Heart left ventricle (tissue), 16 donors: ENCODE measurements at regions not wholly inside any gene's neighbourhood (a gene's known extent, or its start where the extent isn't known, plus 50 kb on each side); places are given as distances from the start of the nearest gene placed in this dataset.

Experiments used
- ATAC-seq, 4 donors: fragments of 200-7000 bp; cut with Tn5 transposase; one replicate each; pipeline ENCODE4 v1.9.1; 2020 to 2022; ENCODE audit warnings: moderate library complexity in 4 of 4, mild to moderate bottlenecking in 3 of 4, moderate number of reproducible peaks in 1 of 4
- DNase-seq, 5 donors: peaks; one replicate each; pipeline ENCODE4 v3.0.0-alpha.2; 2020
- H3K27ac ChIP-seq, 12 donors: fragments of 200-600 bp; sonication (generic) in 4 of 12; one replicate each; pipeline versions ENCODE4 v1.5.0 to v1.8.0; 2016 to 2022; ENCODE audit warnings: mild to moderate bottlenecking in 2 of 12
- H3K27me3 ChIP-seq, 9 donors: fragments of 200-600 bp; sonication (generic) in 2 of 9; one replicate each; pipeline versions ENCODE4 v1.5.1 to v1.8.0; 2016 to 2022; ENCODE audit warnings: mild to moderate bottlenecking in 3 of 9
- H3K36me3 ChIP-seq, 9 donors: fragments of 200-600 bp; sonication (generic) in 2 of 9; one replicate each; pipeline versions ENCODE4 v1.5.0 to v1.8.0; 2018 to 2022; ENCODE audit warnings: mild to moderate bottlenecking in 2 of 9
- H3K4me1 ChIP-seq, 12 donors: fragments of 200-600 bp; sonication (generic) in 4 of 12; one replicate each; pipeline versions ENCODE4 v1.5.0 to v1.8.0; 2016 to 2022; ENCODE audit warnings: mild to moderate bottlenecking in 3 of 12
- H3K4me3 ChIP-seq, 12 donors: fragments of 200-600 bp; sonication (generic) in 4 of 12; one replicate each; pipeline versions ENCODE4 v1.5.0 to v1.8.0; 2017 to 2022; ENCODE audit warnings: mild to moderate bottlenecking in 9 of 12, moderate library complexity in 4 of 12
- H3K9me3 ChIP-seq, 12 donors: fragments of 200-600 bp; sonication (generic) in 4 of 12; one replicate each; pipeline versions ENCODE4 v1.5.0 to v1.8.0; 2016 to 2022; ENCODE audit warnings: mild to moderate bottlenecking in 1 of 12
- POLR2A ChIP-seq, 2 donors: fragments of 450-650 bp; IDR thresholded peaks; one replicate each; pipeline ENCODE4 v1.6.1; 2017; ENCODE audit warnings: antibody characterized with exemption in 2 of 2, mild to moderate bottlenecking in 2 of 2, moderate library complexity in 2 of 2
- WGBS, 4 donors: extraction: QIAGEN DNeasy Blood & Tissue Kit in 2 of 4; methylation state at CpG; one replicate each; pipeline versions ENCODE4 v1.1.5 to v1.1.7; 2013 to 2018; 5-methylcytosine and 5-hydroxymethylcytosine counted together
- intact Hi-C, 10 donors: fragments of 100-400 bp; cut with DNase I; formaldehyde crosslinking; loops; one replicate each; pipeline versions ENCODE4 v1.11.1 to v1.14.2; 2022
- TF ChIP-seq, protein P1 (sequence below), 12 donors: fragments of 200-600 bp; sonication (generic) in 4 of 12; IDR thresholded peaks; one replicate each; pipeline versions ENCODE4 v1.5.0 to v1.8.0; 2018 to 2022; ENCODE audit warnings: antibody characterized with exemption in 12 of 12, mild to moderate bottlenecking in 5 of 12
- donor health status: ischemic (EF 13 %, LVEDD 7.1; RV severe dilation, severe dysfunction).
- donor health status: healthy with polysubstance abuse.
- donor health status: DM: no; HTN: yes; CAD: no.
- donor health status: DM: no; HTN: no; CAD: no.
- donor health status: ischemic (EF 25% LVEDD 6.9; RV normal size, moderate dysfunction).
- donor health status: ischemic (EF 25% LVEDD 5.7; RV mildly dilated, moderate dysfunction).
- donor health status: healthy.
- donor health status: DM: yes; HTN: yes; CAD: no.
- donor health status: ischemic (EF 35%, LVEDD 5.7; RV mildly dilated, moderate dysfunction).
- donor health status: nonischemic (EF 11% LVEDD 7.7; RV severe dilation, severe dysfunction).
- donor health status: DM: yes; HTN: yes; CAD: no.
- donor health status: PGD.
- donor health status: ischemic (EF 29% LVEDD 5.4; RV normal size, mild dysfunction).
- donor health status: nonischemic (EF 23%, LVEDD 6.1; RV moderate dilation, normal function).

DNA sequence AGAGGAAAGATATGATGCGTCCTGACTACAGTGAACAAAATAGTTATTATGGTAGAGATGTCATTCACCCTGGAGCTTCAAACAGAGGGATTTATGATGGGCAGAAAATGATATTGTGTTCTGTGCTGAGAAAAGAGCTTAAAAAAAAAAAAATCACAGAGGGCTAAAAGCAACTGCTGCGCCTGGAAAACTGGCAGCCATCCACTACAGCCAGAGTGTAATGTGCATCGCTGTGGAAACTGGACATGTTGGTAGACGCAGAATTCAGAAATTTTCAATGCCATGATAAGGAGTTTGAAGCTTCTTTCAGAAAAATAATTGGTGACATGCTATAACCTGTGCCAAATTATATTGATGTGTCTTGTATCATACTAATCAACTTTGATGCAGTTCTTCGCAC lies 122.9 kb upstream of the SOX11 start:
- no peak for DNase-seq
- TF ChIP-seq POLR2A (IDR thresholded peaks at IDR 0.05), result no peak
- TF ChIP-seq, protein P1, sequence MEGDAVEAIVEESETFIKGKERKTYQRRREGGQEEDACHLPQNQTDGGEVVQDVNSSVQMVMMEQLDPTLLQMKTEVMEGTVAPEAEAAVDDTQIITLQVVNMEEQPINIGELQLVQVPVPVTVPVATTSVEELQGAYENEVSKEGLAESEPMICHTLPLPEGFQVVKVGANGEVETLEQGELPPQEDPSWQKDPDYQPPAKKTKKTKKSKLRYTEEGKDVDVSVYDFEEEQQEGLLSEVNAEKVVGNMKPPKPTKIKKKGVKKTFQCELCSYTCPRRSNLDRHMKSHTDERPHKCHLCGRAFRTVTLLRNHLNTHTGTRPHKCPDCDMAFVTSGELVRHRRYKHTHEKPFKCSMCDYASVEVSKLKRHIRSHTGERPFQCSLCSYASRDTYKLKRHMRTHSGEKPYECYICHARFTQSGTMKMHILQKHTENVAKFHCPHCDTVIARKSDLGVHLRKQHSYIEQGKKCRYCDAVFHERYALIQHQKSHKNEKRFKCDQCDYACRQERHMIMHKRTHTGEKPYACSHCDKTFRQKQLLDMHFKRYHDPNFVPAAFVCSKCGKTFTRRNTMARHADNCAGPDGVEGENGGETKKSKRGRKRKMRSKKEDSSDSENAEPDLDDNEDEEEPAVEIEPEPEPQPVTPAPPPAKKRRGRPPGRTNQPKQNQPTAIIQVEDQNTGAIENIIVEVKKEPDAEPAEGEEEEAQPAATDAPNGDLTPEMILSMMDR (IDR thresholded peaks at IDR 0.05), result no peak

DNA sequence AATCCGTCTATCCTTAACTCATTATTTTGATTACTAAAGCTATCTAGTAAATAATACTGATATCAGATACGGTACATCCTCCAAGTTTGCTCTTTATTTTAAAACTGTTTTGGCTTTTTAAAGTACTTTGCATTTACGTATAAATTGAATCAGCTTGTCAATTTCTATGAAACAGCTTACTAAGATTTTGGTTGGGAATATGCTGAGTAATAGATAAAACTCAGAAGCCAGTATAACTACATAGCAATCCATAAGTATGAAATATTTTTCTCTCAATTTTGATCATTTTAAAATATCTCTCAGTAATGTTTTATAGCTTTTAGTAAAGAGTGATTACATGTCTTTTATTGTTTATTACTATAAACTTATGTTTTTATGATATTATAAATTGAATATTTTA lies 116.2 kb upstream of the SOX11 start:
- peaks cover 0 to 22% (median 0%) of the 10 kb centered on the region in 12 donors for H3K9me3 ChIP-seq
- 75 to 95% (median 92%) methylated on average over 3 of the region's 3 CpGs for WGBS, 4 donors
- no peak for DNase-seq
- intact Hi-C loops, result no loop called here
- no peak overlapping the region for H3K27ac ChIP-seq
- TF ChIP-seq, protein P1 (IDR thresholded peaks at IDR 0.05), result no peak
- TF ChIP-seq POLR2A (IDR thresholded peaks at IDR 0.05), result no peak
- H3K36me3 ChIP-seq, result no peaks in the 10 kb centered on the region
- no peaks in the 10 kb centered on the region for H3K4me1 ChIP-seq
- H3K4me3 ChIP-seq, result no peak overlapping the region
- no peak for ATAC-seq
- no peaks in the 10 kb centered on the region for H3K27me3 ChIP-seq

More for the DNA sequence above, 122.9 kb upstream of the SOX11 start:
- Histone ChIP-seq H3K27me3 (no peaks in the 10 kb centered on the region), H3K4me1 (no peaks in the 10 kb centered on the region), H3K27ac (no peak overlapping the region), H3K4me3 (no peak overlapping the region), H3K36me3 (no peaks in the 10 kb centered on the region), H3K9me3 (no peaks in the 10 kb centered on the region)
- 89 to 93% (median 90%) methylated on average over 5 of the region's 5 CpGs for WGBS, 4 donors
- intact Hi-C loops, result no loop called here
- ATAC-seq, result no peak

DNA sequence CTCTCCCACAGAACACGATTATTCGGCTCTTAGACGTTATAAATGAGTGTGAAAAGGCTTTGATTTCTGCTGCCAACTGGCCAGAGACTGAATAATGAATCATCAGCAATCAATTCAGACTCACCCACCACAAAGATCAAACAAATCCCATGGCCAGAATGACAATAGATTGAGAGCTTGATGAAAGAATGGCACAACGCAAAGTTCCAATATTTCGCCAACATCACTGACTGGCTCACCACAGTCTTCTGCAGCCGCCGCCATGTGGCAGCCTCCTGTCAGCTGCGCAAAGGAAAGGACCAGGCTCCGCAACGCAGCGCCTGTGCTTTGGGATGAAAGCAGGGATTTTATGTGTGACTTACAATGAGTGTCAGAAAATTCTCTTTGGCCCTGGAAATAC lies 104.4 kb upstream of the SOX11 start:
- Histone ChIP-seq H3K9me3 (no peaks in the 10 kb centered on the region), H3K27me3 (peaks cover 0 to 4% (median 0%) of the 10 kb centered on the region in 9 donors), H3K36me3 (no peaks in the 10 kb centered on the region), H3K4me1 (no peaks in the 10 kb centered on the region), H3K4me3 (no peak overlapping the region), H3K27ac (no peak overlapping the region)
- ATAC-seq, result no peak
- 85 to 94% (median 88%) methylated on average over 10 to 11 of the region's 11 CpGs for WGBS, 4 donors
- TF ChIP-seq POLR2A (IDR thresholded peaks at IDR 0.05), result no peak
- TF ChIP-seq, protein P1 (IDR thresholded peaks at IDR 0.05), result no peak
- DNase-seq, result no peak
- intact Hi-C loops, result no loop called here

DNA sequence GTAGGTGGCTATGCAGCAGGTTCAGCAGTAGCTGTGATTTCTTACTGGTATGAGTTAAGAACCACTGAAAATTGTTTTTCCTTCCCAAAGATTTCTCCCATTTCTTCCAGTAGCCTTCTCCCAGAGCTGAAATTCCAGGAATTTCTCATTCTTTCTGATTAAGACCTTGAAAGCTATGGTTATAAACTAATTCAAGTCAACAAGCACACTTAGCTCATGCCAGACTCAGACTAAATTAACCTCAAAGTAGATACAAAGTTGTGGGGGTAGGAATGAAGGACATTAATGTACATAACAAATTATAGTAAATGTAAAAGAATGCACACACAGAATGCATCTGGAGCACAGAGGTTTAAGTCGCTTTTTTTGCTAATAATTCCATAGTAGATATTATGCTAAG lies 103.6 kb upstream of the SOX11 start:
- DNase-seq (no peak), ATAC-seq (no peak)
- no peak for TF ChIP-seq POLR2A (IDR thresholded peaks at IDR 0.05)
- TF ChIP-seq, protein P1 (IDR thresholded peaks at IDR 0.05), result no peak
- peaks cover 0 to 4% (median 0%) of the 10 kb centered on the region in 9 donors for H3K27me3 ChIP-seq
- 69 to 87% (median 81%) methylated on average over 1 of the region's 1 CpG for WGBS, 4 donors
- no peaks in the 10 kb centered on the region for H3K4me1 ChIP-seq
- no peak overlapping the region for H3K27ac ChIP-seq
- no peak overlapping the region for H3K4me3 ChIP-seq
- no peaks in the 10 kb centered on the region for H3K9me3 ChIP-seq
- intact Hi-C loops, result no loop called here
- no peaks in the 10 kb centered on the region for H3K36me3 ChIP-seq
